Panc1 (cell line): ENCODE measurements at regions not wholly inside any gene's neighbourhood (a gene's known extent, or its start where the extent isn't known, plus 50 kb on each side); places are given as distances from the start of the nearest gene placed in this dataset.

ENCODE experiments used
- ATAC-seq: fragments of 200-7000 bp; cut with Tn5 transposase; 2 replicates; pipeline ENCODE4 v1.9.1; 2020; ENCODE audit warnings: mild to moderate bottlenecking, moderate library complexity
- BruUV-seq: library from RNA; stranded (reverse); fragments of 400-500 nt; replicated peaks from 2 replicates; lab custom pipeline; 2021; lab: Mats Ljungman, UMichigan
- CTCF ChIA-PET: fragments of 300-600 bp; sonication (Branson Sonifier 250); formaldehyde crosslinking; loops from one replicate; lab custom pipeline; 2022; ENCODE audit warnings: antibody characterized with exemption; lab: Charles Lee
- POLR2A ChIA-PET: fragments of 300-600 bp; sonication (Branson Sonifier 250); formaldehyde crosslinking; loops from one replicate; lab custom pipeline; 2022; ENCODE audit warnings: antibody characterized with exemption; lab: Charles Lee
- DNase-seq: peaks from one replicate; pipeline ENCODE4 v3.0.0-alpha.2; 2010; ENCODE audit warnings: low read depth, low spot score
- H3K27ac ChIP-seq: 2 replicates; pipeline ENCODE4 v1.5.1; 2011; ENCODE audit warnings: mild to moderate bottlenecking, low read length, inconsistent platforms
- H3K27me3 ChIP-seq: fragments of 200-500 bp; sonication (Bioruptor generic); 2 replicates; pipeline ENCODE4 v1.6.0; 2014; ENCODE audit warnings: low read length, inconsistent platforms; ENCODE audit not compliant: control insufficient read depth, insufficient read depth
- H3K36me3 ChIP-seq: fragments of 200-500 bp; sonication (Bioruptor generic); 2 replicates; pipeline ENCODE4 v1.5.1; 2014; ENCODE audit warnings: inconsistent platforms, mild to moderate bottlenecking, low read length, moderate library complexity; ENCODE audit not compliant: control insufficient read depth, insufficient read depth
- H3K4me1 ChIP-seq: 2 replicates; pipeline ENCODE4 v1.5.1; 2011; ENCODE audit warnings: inconsistent platforms, mild to moderate bottlenecking, low read length, moderate library complexity; ENCODE audit not compliant: control insufficient read depth, insufficient read depth
- H3K4me3 ChIP-seq, 2 experiments: 2 replicates each; pipeline ENCODE4 v1.5.1; 2011 to 2012; ENCODE audit warnings: low read depth in 2 of 2, low read length in 2 of 2, mild to moderate bottlenecking in 2 of 2, inconsistent platforms in 1 of 2, moderate library complexity in 1 of 2
- H3K9me3 ChIP-seq: fragments of 200-500 bp; sonication (Bioruptor generic); 2 replicates; pipeline ENCODE4 v1.5.1; 2014; ENCODE audit warnings: low read depth, mild to moderate bottlenecking, inconsistent platforms, low read length, moderate library complexity; ENCODE audit not compliant: control insufficient read depth, insufficient read depth
- CTCF ChIP-seq: fragments of 450-650 bp; IDR thresholded peaks from 2 replicates; pipeline ENCODE4 v1.5.1; 2017; ENCODE audit warnings: mild to moderate bottlenecking
- POLR2AphosphoS5 ChIP-seq: IDR thresholded peaks from 2 replicates; pipeline ENCODE4 v1.6.1; 2012; ENCODE audit warnings: mild to moderate bottlenecking, low read depth, low read length, moderate library complexity
- REST ChIP-seq, 2 experiments: IDR thresholded peaks; 2 replicates each; pipeline ENCODE4 v1.6.1; 2011 to 2012; ENCODE audit warnings: low read depth in 2 of 2, control low read depth in 1 of 2, low read length in 1 of 2, mild to moderate bottlenecking in 1 of 2, moderate library complexity in 1 of 2; ENCODE audit not compliant: insufficient read depth in 1 of 2
- SIN3A ChIP-seq: IDR thresholded peaks from 2 replicates; pipeline ENCODE4 v1.6.1; 2012; ENCODE audit warnings: low read depth, mild to moderate bottlenecking, low read length, moderate library complexity, borderline replicate concordance; ENCODE audit not compliant: insufficient read depth
- TCF7L2 ChIP-seq: IDR thresholded peaks from 2 replicates; pipeline ENCODE4 v1.6.1; 2011; ENCODE audit warnings: mild to moderate bottlenecking, low read depth, low read length, inconsistent platforms
- in situ Hi-C: cut with HindIII; loops from 2 replicates; pipeline ENCODE4 v1.10.0; 2016; ENCODE audit warnings: low sequenced_read_pairs, low pct_unique_long_range_greater_than_20kb
- intact Hi-C: fragments of 100-400 bp; cut with micrococcal nuclease; formaldehyde crosslinking; loops from one replicate; pipeline ENCODE4 v1.10.0; 2022; ENCODE audit not compliant: unreplicated experiment

GRCh38 chr11:128405112-128405511 lies 182.2 kb downstream of the ETS1 start:
- in situ Hi-C loops = no loop called here
- no peaks in the 10 kb centered on the region for H3K36me3 ChIP-seq
- ATAC-seq = no peak
- no peaks in the 10 kb centered on the region for H3K9me3 ChIP-seq
- no peak overlapping the region for H3K27ac ChIP-seq
- TF ChIP-seq SIN3A = no peak
- TF ChIP-seq CTCF = no peak
- no peak for TF ChIP-seq TCF7L2
- no peak for TF ChIP-seq POLR2AphosphoS5
- intact Hi-C loops = no loop called here
- H3K4me3 ChIP-seq = no peak overlapping the region
- no peak for DNase-seq
- BruUV-seq = no TSS peak
- no peaks in the 10 kb centered on the region; the same call in 1 of the 2 replicates for H3K27me3 ChIP-seq
- ChIA-PET CTCF (no interaction called here), POLR2A (no interaction called here)
- H3K4me1 ChIP-seq = no peaks in the 10 kb centered on the region

GRCh38 chr11:128404437-128404836 lies 182.9 kb downstream of the ETS1 start:
- BruUV-seq = no TSS peak
- Histone ChIP-seq H3K27ac (no peak overlapping the region), H3K36me3 (no peaks in the 10 kb centered on the region), H3K27me3 (no peaks in the 10 kb centered on the region; the same call in 1 of the 2 replicates), H3K4me1 (no peaks in the 10 kb centered on the region), H3K4me3 (no peak overlapping the region), H3K9me3 (no peaks in the 10 kb centered on the region)
- POLR2A ChIA-PET = no interaction called here
- in situ Hi-C loops (no loop called here), intact Hi-C loops (no loop called here)
- TF ChIP-seq REST (IDR thresholded peaks at IDR 0.05; ENCODE audit: insufficient read depth in 1 of 2, low read depth in 2 of 2, low read length in 1 of 2) = no peak
- no peak for TF ChIP-seq TCF7L2
- no peak for TF ChIP-seq CTCF
- no peak for TF ChIP-seq SIN3A
- TF ChIP-seq POLR2AphosphoS5 = no peak
- no peak for ATAC-seq
- CTCF ChIA-PET = no interaction called here
- DNase-seq = no peak
